GM21825 (cell line): ENCODE measurements at regions not wholly inside any gene's neighbourhood (a gene's known extent, or its start where the extent isn't known, plus 50 kb on each side); places are given as distances from the start of the nearest gene placed in this dataset.
"Not testable (repeated sequence)": the region's sequence is repeated elsewhere in the genome, so short reads cannot be mapped to it uniquely, and the experiment has no call there.

Experiments used
- ATAC-seq: cut with Tn5 transposase; IDR thresholded peaks from one replicate; pipeline ENCODE4 v1.9.1; 2021; ENCODE audit warnings: mild to moderate bottlenecking, moderate library complexity; ENCODE audit not compliant: unreplicated experiment

DNA sequence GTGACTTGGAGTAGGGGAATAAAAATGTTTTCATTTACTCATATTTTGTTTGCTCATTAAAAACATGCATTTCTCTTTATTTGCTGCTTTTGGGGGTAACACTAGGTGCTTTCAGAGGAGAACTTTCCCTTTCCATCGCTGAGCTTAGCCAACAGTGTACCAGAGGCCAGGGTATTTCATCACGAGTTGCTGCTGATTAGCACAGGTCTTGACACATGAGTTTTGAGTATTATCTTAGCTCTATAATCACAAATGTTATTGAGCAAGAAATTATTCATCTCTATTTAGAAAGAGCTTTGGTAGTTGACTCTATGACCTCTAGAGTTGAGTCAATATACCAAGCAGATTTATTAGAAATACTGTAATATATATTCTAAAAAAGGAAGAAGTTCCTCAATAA is 375.9 kb downstream of the NXPH1 start:
- no peak for ATAC-seq

DNA sequence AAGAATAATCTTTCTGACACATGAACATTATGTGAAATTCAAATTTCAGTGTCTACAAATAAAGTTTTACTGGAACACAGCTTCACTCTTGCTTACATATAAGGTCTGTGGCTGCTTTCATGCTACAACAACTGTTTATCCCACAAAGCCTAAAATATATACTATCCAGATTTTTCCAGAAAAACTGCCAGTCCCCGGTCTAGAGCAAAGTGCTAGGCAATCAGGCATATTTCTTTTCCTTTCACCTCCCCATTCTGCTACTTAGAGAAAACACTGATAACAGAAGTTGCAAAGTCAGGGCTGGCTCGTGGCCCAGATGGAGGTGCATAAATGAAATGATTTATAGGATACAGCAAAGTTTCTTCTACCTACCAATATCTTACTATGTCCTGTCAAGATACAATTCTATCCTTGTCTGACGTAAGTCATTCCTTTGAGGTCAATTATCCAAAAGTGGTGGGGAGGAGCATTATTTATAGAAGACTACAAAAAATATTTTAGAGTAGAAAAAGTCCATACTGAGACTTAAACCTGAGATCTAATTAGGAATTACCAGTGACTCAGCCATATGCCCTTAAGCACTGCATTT is 384.1 kb downstream of the NXPH1 start:
- no peak for ATAC-seq

DNA sequence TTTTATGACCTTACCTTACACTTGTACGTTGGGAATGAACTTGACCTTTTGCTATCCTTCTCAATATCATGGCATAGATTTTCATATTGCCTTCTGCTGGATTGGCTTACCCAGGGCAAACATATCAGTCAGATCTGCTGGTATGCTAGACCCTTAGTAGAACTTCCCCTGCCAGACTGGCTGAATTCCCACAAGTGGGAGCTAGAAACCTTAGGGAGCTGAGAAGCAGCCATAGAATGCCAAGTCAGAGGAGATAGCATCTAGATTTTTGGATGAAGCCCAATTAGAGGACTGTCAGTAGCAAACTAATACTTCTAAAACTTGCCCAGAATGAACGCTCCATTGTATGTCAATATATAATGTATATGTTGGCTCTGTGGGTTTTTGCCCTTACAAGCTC is 385.0 kb downstream of the NXPH1 start:
- no peak for ATAC-seq

DNA sequence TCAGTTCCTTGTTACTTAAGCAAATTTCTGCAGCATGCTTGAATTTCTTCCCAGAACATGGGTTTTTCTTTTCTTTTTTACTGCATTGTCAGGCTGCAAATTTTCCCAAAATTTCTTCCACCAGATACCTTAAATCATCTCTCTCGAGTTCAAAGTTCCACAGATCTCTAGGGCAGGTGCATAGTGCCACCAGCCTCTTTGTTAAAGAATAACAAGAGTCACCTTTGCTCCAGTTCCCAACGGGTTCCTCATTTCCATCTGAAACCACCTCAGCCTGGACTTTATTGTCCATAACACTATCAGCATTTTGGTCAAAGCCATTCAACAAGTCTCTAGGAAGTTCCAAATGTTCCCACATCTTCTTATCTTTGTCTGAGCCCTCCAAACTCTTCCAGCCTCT is 389.2 kb downstream of the NXPH1 start:
- ATAC-seq: no peak

DNA sequence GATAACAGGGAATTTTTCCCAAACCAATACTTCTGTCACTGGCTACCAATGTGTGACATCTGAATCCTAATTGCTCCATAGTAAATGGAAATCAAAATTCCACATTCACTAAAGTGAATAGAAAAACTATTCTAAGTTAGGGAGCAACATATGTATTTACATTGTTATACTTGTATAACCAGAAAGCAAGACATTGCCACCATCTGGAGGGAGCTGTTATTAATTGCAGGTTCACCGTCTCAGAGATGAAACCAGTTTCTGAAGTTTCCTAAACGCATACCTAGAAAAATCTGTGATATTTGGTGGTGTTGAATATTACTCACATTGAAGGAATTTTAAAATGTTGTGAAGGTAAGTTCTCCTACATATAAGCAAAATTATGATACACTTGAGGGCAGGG is 390.1 kb downstream of the NXPH1 start:
- ATAC-seq: no peak

DNA sequence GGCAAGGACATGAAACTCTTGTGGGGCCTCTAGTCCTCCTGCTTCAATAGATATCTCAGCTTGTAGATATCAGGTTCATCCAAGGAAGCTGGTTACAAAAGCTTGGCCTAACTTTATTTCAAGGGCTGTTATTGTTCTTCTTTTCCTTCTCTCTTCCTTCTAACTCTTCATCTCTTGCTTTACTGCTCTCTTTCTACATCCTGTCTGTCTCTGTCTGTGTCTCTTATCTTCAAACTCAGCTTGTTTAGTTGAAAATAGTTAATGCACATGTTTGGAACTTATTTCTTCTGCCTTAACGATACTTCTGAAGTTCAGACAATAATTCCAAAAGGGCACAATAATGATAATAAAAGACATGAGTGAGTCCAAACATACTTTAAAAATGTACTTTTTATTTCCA is 393.9 kb downstream of the NXPH1 start:
- no peak for ATAC-seq

DNA sequence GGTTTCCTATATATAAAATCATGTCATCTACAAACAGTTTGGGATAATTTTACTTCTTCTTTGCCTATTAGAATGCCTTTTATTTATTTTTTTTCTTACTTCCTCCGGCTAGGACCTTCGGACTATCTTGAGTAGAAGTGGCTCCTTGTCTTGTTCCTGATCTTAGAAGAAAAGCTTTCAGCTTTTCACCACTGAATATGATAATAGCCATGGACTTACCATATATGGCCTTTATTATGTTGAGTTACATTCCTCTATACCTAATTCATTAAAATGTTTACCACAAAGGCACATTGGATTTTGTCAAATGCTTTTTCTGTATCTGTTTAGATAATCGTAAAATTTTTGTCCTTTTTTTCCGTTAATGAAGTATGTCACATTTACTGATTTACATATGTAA is 395.7 kb downstream of the NXPH1 start:
- no peak for ATAC-seq

DNA sequence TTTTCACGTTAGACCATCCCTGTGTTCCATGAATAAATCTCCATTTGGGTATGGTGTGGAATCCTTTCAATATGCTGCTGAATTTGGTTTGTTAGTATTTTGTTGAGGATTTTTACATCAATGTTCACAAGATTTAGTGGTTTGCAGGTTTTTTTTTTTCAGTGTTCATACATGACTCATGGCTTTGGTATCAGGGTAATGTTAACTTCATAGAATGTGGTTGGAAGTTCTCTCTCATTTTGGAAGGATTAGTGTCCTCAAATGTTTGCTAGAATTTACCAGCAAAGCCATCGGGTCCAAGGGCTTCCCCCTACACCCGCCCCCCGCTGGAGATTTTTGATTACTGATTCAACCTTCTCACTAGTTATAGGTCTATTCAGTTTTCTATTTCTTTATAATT is 398.0 kb downstream of the NXPH1 start:
- ATAC-seq: no peak

DNA sequence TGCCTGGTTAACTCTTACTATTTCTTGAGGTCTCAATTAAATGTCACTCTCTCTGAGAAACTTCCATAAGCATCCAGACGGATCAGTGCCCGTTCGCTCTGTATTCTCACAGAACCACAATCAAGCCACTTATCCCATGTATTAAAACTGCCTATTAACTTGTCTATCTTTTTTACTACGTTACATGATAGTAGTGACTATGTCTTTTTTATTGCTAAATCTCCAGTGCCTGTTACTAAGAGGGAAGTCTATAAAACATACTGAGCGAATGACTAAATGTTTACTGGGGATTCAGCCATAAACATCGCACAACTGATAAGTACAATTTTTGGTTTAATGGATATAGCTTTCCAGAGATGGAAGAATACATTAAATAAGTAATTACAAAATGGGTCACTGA is 399.9 kb downstream of the NXPH1 start:
- ATAC-seq: no peak

DNA sequence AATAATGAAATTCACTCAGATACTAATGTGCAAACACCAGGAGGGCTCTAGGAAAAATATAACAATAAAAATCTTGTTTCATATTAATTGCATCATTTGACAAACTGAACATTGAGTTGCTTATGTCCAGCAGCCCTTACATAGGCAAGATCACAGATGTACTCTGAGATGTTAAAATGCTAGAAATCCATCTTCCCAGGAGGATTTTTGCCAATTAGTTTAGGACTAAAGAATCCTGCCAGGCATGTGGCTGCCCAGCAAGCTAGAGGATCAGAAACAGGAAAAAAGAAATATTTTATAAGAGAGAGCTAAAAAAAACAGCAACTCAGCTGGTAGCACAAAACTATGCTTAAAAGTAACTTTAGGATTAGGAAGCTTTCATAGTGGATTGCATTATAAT is 407.8 kb downstream of the NXPH1 start:
- ATAC-seq: no peak

DNA sequence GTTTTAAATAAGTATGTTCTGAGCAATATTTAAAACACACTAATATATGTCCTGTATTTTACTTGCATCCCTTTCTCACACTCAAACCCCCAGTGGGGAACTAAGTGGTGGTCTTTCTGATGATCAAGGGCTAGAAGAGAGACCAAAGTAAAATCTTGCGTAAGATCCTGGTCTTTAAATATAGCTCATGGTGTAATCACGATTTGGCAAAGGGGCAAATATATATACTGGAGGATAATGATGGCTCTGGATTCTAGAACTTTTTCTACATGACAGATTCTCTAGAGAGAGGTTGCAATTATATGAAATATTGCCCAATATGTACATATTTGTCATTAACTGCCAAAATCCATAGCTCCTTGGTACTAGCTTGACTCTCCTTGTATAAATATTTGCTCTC is 438.3 kb downstream of the NXPH1 start:
- ATAC-seq: no peak

DNA sequence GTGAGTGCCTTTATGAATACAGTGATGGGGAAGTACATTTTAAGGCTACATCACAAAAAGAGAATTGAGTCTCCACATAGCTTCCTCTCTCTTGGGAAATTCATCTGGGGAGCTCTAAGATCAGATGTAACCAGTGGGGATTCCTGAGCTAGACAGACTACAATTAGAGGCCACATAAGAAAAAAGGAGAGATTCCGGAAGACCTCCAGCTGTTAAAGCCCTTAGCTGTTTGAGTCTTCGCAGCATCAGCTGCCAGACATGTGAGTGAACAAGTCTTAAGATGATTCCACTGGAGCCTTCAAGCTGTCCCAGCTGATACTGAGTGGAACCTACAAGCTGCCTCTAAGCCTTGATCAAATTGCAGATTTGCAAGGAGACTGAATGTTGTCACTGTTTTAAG is 448.5 kb downstream of the NXPH1 start:
- ATAC-seq: no peak

DNA sequence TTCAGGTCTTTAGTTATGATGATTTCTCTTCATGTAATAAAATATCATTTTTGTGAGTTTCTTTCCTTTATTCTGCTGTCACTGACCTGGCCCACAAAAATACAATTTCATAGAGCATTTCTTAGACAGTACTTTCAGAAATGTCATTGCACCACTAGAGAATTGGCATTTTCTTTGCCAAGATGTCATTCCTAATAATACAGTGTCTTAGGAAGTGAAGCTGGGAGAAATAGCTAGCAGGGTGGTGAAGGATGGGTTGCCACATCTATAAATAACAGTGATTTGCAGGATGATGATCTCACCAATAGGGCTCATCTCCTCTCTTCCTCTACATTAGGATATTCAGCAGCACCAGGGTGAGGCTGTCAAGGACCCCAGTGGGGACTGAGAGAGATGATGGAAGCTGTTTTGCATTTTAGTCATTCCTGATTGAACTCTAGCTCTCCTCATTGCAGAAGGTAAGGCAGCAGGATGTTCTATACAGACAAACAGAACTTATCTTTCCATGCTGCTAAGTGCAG is 452.1 kb downstream of the NXPH1 start:
- ATAC-seq: no peak

DNA sequence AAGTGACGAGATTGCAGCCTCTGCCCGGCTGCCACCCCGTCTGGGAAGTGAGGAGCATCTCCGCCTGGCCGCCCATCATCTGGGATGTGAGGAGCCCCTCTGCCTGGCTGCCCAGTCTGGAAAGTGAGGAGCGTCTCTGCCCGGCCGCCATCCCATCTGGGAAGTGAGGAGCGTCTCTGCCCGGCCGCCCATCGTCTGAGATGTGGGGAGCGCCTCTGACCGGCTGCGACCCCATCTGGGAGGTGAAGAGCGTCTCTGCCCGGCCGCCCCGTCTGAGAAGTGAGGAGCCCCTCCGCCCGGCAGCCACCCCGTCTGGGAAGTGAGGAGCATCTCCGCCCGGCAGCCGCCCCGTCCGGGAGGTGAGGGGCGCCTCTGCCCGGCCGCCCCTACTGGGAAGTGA is 456.9 kb downstream of the NXPH1 start:
- not testable (repeated sequence) for ATAC-seq

DNA sequence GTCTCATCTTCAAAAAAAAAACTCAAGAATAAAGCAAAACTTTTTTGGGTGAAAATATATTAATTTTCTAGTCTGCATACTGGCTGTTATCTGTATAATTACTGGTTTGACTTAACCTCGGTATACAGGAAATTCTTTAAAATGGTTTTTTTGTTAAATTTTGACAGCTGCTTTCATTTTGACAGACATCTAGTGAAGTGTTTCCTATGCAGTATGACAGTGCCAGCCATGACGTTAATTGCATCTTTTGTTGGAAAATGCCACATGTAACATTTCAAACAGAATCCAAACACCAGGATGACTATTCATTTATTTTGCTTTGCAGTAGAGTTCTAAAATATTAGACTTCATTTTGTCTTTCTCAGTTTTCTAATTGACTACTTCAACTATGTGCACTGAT is 460.4 kb downstream of the NXPH1 start:
- ATAC-seq: no peak

DNA sequence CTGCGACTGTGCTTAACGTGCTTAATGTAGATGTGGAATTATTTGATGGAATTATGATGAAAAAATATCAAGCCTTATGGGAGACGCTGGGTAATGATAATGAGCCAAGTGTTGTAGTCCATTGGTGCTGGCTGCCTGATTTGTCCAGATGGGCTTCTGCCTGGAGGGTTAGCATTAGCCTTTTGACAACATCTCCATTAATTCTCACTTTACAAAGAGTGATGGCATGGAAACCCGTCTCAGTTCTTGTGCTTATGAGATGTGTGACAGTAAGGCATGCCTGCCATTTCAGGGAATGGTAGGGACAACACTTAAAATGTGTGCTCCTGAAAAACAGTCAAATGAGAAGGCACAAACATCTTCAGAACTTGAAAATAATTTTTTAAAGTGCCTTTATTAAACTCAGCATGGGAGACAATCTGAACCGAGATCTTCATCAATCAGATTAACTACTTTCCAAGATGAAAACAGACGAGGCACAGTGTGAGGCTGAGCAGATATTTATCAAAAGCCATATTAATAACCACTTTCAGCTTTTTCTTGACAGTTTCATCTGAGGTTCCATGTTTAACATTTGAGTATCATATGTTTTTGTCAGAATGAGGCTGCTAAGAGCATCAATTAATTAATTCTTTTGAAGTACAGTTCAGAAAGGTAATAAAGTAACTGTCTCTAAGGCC is 473.1 kb downstream of the NXPH1 start:
- ATAC-seq: no peak

DNA sequence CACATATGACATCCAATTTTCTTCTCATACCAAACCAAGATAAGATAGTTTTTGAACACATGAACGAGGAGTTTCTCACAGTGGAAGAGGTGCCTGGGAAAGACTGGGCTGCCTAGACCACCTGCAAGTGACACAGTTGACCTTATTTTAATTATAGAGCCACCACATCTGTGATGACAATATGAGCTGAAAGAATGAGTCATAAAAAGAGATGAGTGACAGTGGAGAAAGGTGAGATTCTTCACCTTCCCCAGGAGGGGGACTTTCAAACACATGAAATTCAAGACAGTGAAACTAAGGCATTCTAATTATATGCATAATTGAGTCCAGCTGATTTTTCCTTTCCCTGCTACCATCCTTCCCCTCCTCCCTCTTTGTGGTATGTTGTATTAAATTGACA is 475.5 kb downstream of the NXPH1 start:
- no peak for ATAC-seq

DNA sequence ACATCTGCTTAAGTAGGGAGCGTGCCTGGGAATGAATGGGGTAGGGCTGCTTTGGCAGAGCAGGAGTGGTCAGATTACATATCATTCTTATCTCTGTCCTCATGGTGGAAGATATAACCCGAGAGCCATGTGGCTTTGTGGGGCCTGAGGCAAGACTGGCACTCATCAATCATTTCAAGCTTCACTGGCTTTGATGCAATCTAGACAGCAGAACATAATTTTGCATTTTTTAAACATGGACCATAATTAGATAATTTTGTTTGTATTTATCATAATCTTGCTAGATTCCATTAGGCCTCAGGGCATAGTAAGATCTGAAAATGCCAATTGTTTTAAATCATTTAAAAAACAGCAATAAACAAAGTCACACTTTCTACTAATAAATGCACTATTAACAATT is 480.3 kb downstream of the NXPH1 start:
- no peak for ATAC-seq

DNA sequence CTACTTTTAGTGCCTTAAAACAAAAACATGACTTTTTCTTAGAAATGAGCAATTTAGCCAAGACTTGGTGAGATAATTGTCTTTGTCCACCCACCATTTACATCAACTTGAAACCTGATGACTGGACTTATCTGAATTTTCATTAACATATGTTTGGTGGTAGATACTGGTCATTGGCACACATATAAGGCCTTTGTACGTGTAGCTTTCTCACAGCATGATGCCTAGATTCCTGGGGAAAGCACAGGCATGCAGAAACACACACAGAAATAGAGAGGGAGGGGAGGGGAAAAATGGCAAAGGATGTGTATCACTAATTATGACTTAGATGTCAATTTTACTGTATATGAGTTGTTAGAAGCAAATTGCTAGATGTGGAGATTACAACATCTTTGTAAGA is 488.4 kb downstream of the NXPH1 start:
- ATAC-seq: no peak

DNA sequence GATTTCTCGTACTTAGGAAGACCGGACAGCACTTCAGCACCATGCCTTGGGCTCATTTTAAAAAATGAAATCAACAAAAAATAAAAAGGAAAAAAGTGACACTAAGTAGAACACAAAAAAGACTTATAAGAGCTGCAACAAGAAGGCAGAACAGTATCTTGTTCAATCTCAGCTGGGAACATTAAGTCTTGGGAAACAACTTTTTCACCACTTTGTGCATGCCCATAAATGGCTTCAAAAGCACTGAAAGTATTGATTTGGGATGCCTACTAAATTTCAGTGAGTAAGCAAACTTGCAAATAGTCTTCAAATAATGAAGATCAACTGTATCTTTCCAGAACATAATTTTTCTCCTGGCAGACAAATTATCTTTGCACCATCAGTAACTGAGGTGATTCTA is 489.3 kb downstream of the NXPH1 start:
- ATAC-seq: no peak

DNA sequence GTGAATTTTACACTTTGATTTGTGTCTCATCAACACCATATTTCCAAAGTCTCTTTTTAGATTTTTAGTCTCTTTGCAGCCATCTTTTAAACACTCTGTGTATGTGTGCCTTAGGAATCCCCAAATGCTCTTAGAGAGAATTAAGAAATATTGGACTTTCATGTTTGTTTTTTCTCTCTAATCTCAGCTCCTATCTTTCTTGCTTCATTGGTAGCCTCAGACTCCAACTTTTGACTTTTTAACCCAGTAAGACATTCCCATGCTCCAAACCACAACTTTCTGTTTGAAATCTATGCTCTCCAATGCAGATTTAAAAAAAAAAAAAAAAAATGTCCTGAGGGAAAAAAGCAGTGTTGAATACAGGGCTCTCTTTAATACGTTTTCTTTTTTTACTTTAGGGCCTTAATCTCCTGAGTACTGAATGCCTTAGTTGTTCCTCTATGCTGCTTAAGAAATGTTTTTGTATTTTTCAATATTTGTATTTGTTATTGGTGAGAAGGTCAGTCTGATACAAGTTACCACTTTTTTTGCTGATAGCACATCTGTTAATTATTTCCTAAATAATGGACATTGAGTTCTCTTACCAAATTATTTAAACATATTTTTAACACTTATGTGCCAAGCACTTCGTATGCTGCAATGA is 489.9 kb downstream of the NXPH1 start:
- no peak for ATAC-seq

DNA sequence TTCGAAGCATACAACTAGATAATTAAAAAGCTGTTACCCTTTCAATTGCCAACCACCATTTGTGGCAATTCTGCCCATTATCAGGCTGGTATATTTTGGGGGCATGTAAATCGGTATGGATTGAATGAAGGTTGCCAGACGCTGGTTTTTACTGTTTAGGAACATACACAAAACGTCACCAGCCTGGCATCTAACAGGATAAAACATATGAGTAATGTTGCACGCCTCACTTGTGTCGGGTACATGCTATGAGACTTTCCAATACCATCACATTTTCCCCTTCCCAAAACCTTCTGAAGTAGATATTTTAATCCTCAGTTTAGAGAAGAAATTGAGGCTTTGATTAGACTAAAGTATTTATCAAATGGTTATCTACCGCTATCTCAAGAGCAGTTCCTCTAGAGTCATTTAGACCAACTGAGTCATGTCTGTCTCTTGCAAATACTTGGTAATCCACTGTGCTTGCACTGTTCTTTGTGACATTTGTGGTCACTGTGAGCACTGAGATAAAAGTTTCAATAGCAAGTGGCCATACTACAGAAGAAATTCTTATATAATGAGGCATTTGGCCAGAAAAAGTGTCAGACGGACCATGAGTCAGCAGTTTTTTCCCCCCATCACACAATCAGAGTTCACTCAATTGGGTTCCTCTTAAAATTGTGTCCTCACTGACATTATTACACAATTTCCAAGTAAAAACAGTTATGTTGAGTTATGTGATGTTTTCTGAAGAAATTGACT is 498.7 kb downstream of the NXPH1 start:
- no peak for ATAC-seq
